B cell (primary cell): ENCODE measurements at regions not wholly inside any gene's neighbourhood (a gene's known extent, or its start where the extent isn't known, plus 50 kb on each side); places are given as distances from the start of the nearest gene placed in this dataset.

Source experiments
- EZH2 ChIP-seq: IDR thresholded peaks from 2 replicates; pipeline ENCODE4 v1.6.1; 2012; ENCODE audit warnings: borderline replicate concordance, low read depth, mild to moderate bottlenecking, moderate library complexity, low read length; ENCODE audit not compliant: insufficient read depth, poor library complexity, severe bottlenecking
- TF ChIP-seq, protein P1 (sequence below): fragments of 200-600 bp; IDR thresholded peaks from one replicate; pipeline ENCODE4 v1.8.0; 2022; ENCODE audit warnings: antibody characterized with exemption, mild to moderate bottlenecking

DNA sequence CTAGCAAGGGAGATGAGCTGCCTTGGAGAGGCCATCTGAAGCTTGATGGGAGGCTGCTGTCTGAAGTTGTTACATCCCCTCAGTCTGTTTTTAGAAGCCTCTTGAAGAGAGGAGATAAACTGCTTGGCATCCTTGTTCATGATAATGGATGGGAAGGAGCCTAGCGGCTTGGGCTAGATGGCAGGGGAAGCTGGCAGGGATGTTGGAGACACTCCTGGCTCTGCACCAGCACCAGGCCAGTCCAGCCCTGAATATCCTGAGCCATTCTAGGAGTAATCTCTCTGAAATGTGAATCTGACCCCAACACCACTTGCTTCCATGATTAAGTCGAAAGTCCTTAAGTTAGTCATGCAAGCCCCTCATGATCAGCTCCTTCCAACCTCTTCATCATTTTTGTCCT, 310.5 kb downstream of the NSG2 start:
- TF ChIP-seq EZH2 = no peak
- TF ChIP-seq, protein P1, sequence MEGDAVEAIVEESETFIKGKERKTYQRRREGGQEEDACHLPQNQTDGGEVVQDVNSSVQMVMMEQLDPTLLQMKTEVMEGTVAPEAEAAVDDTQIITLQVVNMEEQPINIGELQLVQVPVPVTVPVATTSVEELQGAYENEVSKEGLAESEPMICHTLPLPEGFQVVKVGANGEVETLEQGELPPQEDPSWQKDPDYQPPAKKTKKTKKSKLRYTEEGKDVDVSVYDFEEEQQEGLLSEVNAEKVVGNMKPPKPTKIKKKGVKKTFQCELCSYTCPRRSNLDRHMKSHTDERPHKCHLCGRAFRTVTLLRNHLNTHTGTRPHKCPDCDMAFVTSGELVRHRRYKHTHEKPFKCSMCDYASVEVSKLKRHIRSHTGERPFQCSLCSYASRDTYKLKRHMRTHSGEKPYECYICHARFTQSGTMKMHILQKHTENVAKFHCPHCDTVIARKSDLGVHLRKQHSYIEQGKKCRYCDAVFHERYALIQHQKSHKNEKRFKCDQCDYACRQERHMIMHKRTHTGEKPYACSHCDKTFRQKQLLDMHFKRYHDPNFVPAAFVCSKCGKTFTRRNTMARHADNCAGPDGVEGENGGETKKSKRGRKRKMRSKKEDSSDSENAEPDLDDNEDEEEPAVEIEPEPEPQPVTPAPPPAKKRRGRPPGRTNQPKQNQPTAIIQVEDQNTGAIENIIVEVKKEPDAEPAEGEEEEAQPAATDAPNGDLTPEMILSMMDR = no peak
